Activated T-cell treated with anti-CD3 and anti-CD28 coated beads for 48 hours (primary cell): ENCODE measurements at regions not wholly inside any gene's neighbourhood (a gene's known extent, or its start where the extent isn't known, plus 50 kb on each side); places are given as distances from the start of the nearest gene placed in this dataset.

ENCODE experiments used
- DNase-seq: peaks from one replicate; pipeline ENCODE4 v3.0.0-alpha.2; 2020; ENCODE audit warnings: low read depth

GRCh38 chr13:108156749-108157148, 58.6 kb downstream of the LIG4 start:
- DNase-seq: no peak

- DNase-seq: peak; percentile 32
Observed at GRCh38 chr13:108155185-108156106, 59.9 kb downstream of the LIG4 start.

- DNase-seq: no peak
Observed at GRCh38 chr13:108154421-108154858, 60.9 kb downstream of the LIG4 start.

GRCh38 chr13:108146642-108147041, 68.7 kb downstream of the LIG4 start:
- DNase-seq: no peak

- no peak for DNase-seq
Observed at GRCh38 chr13:108142702-108143436, 72.5 kb downstream of the LIG4 start.

- DNase-seq: no peak
Observed at GRCh38 chr13:108137176-108137575, 78.2 kb downstream of the LIG4 start.

- no peak for DNase-seq
Observed at GRCh38 chr13:108127406-108127805, 87.9 kb downstream of the LIG4 start.

GRCh38 chr13:108126056-108126455, 89.3 kb downstream of the LIG4 start:
- no peak for DNase-seq

GRCh38 chr13:108121406-108121805, 93.9 kb downstream of the LIG4 start:
- DNase-seq: no peak

- no peak for DNase-seq
Observed at GRCh38 chr13:108120856-108121255, 94.5 kb downstream of the LIG4 start.

- DNase-seq: no peak
Observed at GRCh38 chr13:108120302-108120701, 95.0 kb downstream of the LIG4 start.

GRCh38 chr13:108115738-108116137, 99.6 kb downstream of the LIG4 start:
- DNase-seq: no peak

- DNase-seq: no peak
Observed at GRCh38 chr13:108113407-108113806, 101.9 kb downstream of the LIG4 start.

- DNase-seq: no peak
Observed at GRCh38 chr13:108104736-108105135, 110.6 kb downstream of the LIG4 start.

GRCh38 chr13:108102771-108103170, 112.6 kb downstream of the LIG4 start:
- DNase-seq: no peak

GRCh38 chr13:108096301-108096915, 118.9 kb downstream of the LIG4 start:
- no peak for DNase-seq

GRCh38 chr13:108095036-108095435, 120.3 kb downstream of the LIG4 start:
- DNase-seq: no peak

- DNase-seq: no peak
Observed at GRCh38 chr13:108093616-108094015, 121.7 kb downstream of the LIG4 start.

- no peak for DNase-seq
Observed at GRCh38 chr13:108087810-108088209, 127.5 kb downstream of the LIG4 start.

GRCh38 chr13:108086678-108087077, 128.7 kb downstream of the LIG4 start:
- no peak for DNase-seq

GRCh38 chr13:108084840-108085239, 130.5 kb downstream of the LIG4 start:
- no peak for DNase-seq

GRCh38 chr13:108083056-108083455, 132.3 kb downstream of the LIG4 start:
- DNase-seq: no peak

- no peak for DNase-seq
Observed at GRCh38 chr13:108082481-108082880, 132.9 kb downstream of the LIG4 start.
